Activated effector memory CD4-positive, alpha-beta T cell treated with Interleukin-2 at 50 U/mL for 16 hours (primary cell): ENCODE measurements at regions not wholly inside any gene's neighbourhood (a gene's known extent, or its start where the extent isn't known, plus 50 kb on each side); places are given as distances from the start of the nearest gene placed in this dataset.

Experiments used
- DNase-seq: peaks from one replicate; pipeline ENCODE4 v3.0.0-alpha.2; 2020

- DNase-seq = no peak
These were observed 511.0 kb downstream of the INSC start for GRCh38 chr11:15625691-15626090.

DNA sequence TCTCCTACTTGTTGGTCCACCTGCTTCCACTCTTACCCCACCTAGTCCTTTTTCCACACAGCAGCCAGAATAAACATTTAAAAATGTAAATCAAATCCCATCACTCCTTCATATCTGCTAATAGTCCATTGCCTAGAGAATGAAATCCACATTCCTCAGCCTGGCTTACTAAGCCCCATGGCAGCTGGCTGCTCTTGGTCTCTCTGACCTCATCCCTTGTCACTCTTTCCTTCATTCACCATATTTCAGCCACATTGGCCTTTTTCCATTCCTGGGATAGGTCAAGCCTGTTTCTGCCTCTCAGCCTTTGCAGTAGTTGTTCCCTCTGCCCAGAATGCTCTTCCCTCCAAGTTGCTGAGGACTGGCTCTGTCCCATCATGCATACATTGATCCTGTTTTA is 512.8 kb downstream of the INSC start:
- DNase-seq = no peak

GRCh38 chr11:15629690-15630321 is 515.1 kb downstream of the INSC start:
- no peak for DNase-seq

- no peak for DNase-seq
These were observed 516.2 kb downstream of the INSC start for GRCh38 chr11:15630896-15631295.

DNA sequence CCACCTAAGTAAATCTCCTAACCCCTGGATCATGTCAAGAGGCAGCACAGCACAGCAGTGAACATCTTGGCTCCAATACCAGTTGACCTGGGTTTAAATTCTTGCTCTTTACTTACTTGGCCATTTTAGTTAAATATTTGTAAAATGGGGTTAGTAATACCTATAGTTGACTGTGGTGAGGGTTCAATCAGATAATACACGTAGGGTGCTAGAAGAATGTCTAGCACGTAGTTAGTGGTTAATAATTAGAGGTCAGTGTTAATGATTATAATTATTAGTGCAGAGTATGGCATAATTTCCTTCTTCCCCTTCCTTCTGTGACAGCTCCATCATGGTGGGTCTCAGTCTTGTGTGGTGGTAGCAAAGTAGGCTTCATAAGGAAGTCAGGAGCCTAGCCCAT is 520.8 kb downstream of the INSC start:
- no peak for DNase-seq

DNA sequence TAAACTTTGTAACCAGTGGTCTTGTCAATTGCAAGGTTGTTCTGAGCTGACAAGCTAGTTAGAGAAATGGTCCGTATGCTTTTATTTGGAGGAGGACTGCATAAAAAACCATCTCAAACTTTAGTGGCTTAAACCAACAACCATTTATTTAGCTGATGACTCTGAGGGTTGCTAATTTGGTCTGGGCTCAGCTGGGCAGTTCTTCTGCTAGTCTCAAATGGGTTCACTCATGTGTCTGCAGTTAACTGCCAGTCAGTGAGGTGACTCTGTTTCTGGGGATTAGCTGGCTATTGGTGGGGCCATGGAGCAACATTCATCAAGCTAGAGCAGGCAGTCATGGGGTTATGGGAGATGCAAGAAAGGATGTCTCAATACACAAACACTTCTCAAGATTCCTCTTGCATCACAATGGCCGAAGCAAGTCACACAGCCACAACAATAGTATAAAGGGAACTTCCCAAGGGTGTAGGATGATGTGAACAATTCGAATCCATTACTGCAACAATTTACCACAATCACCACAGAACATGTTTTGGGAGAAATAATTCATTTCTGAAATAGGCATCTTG is 521.9 kb downstream of the INSC start:
- DNase-seq = no peak

DNA sequence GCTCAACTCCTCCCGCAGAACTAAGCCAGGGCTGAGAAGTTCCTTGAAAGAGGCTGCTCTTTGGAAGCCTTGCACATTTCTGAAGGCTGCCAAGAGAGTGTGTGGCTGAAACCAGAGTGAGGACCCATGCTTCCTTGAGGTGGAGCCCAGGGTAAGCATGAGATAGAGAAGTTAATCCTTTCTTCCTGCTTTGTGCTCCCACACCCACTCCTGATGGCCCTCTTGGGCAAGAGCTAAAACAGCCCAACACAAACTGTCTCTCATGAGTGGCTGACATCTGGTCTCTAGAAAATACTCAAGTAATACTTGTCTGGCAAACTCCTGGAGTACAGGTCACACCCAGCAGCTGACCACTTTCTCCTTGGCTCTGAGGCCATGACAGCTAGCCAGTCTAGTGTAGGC is 523.7 kb downstream of the INSC start:
- no peak for DNase-seq

DNA sequence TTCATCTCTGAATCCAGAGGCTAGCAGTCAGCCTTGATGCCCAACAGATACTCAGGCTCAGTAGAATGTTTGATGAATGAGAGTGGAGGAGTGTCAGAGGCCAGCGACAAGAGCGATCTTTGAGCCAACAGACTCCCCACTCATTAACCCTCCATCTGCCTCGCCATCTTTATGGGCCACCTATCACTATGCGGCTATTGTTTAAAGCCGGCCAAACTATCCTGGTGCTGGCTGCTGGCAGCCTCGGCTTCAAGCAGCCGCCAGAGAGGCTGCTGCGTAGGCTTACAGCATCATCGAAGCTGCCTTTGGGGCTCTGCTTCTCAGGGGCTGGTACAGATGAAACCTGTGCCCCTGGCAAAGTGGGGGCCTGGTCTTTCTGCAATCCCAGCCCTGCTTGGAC is 525.6 kb downstream of the INSC start:
- no peak for DNase-seq

DNA sequence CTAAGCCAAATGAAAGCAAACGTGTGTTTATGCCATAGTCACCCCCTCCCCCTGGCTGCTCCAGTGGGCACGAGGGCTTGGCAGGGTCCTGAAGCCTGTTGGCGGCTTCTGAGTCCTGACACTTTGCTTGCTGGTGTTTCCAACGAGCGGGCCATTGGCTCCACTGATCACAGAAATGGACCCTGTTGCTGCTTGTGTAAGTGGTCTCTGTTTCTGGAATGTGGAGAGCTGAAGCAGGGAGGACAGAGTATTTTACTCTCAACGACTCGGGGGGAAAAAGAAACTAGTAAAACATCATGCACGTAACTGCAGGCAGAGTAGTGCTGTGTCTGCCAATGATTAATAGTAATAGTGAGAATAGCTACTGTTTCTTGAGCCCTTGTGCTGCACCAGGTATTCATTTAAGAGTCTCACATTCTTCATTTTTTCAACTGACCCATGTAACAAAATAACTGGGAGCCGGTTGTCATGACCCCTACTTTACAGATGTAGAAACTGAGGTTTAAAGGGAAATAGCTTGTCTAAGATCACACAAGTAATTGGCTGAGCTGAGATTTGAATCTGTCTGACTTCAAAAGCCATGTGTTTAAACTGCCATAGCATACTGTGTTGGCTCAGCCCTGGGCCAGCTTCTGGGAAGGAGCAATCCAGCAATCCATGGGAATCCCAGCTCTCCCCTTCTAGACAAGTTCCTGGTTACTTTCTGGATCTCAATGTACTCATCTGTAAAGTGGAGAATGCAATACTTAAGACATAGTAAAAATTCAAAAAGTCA is 526.7 kb downstream of the INSC start:
- DNase-seq = no peak

DNA sequence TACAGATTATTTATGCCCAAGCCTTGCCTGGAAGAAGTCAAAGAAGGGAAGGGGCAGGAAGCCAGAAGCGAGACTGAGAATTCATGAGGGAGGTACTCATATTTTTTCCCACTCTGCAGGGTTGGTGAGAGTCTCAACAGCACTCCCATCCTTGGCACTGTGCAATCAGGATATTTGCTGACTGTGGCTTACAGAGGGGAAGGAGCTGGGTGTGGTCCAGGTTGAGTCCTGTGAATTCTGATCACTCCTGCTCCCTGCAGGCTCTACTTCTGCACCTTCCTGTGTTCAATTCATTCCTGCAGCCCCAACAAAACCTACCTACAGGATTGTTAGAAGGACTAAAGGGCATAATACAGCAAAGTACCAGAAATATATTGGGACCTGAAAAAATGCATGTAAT is 530.5 kb downstream of the INSC start:
- DNase-seq = no peak

DNA sequence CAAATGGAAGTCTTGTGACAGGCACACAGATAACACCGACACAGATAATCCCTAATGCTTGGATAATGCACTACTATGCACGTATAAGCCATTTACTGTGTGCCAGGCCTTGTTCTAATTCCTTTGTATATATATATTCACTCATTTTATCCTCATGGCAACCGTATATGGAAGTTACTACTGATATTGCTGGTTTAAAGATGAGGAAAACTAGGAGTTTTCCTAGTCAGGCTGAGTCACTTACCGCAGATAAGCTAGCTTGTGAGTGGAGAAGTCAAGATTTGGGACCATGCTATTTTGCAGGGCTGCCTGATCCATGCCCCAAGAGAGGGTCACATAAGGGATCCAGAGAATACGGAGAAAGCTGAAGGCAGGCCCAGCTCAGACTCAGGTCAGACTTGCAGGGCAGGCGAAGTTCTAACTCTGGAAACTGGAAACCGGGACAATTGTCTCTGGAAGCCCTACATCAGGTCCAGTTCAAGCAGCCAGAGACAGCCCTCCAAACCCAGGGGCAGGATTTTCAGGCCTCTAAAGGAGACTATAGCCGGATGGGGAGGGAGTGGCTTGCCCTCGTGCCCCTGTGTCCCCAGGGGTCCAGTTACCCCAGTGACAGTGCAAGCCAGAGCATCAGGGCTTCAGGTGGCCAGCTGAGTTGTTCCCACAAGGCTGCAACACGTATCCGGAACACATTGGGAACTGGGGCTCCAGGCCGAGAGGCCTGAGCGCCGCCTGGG is 534.8 kb downstream of the INSC start:
- DNase-seq = no peak

DNA sequence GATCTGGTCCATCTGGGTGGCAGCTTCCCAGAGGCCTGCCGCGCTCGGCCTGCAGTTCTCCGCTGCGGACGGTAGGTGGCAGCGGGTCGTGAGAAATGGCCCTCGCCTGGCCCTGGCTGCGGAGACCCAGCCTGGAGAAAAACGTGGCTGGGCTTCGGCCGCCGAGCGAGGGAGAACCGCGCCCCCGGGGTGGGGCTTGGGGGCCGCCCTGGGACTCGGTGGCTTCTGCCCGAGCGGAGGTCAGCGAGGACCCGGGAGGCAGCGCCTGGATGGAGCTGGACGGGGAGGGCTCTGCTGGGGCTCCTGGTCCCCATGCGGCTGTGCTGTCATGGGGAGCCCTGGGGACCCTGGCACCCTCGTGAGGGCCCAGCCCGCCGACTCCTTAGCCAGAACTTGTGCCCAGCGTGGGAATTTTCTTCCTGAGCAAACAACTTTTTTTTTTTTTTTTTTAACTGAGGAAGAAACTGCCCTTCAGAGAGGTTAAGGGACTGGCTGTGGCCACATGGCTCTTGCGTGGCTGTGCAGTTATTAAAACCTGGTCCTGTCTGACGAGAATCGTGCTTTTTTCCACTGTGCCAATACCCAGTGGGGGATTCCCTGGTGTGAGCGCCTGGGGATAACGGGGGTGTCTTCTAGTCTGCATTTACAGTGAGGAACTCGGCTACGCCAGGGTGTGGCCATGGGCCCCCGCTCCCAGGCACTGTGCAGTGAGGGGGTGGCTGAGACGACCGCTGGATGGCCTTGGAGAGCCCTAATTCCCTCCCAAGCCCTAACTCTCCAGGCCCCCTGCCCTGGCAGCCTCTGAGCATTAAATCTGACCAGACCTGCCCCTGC is 535.6 kb downstream of the INSC start:
- peak; percentile 58 for DNase-seq

DNA sequence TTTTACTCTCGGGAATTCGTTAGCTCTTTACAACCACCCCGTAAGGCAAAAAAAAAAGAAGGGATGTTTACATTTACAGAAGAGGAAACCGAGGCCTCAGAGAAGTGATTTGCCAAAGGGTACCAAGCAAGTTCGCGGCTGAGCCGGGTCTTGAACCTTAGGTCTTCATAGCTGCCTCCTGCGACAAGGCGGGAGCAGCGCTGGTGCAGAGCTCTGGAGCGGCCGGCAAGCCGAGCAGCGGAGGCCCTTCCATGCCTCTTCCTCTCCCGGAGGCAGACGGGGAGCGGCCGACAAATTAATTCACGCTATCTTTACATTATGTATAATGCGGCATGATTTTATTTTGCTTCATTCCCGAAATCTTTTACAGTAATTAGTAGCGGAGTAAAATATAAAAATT is 536.3 kb downstream of the INSC start:
- DNase-seq = no peak

DNA sequence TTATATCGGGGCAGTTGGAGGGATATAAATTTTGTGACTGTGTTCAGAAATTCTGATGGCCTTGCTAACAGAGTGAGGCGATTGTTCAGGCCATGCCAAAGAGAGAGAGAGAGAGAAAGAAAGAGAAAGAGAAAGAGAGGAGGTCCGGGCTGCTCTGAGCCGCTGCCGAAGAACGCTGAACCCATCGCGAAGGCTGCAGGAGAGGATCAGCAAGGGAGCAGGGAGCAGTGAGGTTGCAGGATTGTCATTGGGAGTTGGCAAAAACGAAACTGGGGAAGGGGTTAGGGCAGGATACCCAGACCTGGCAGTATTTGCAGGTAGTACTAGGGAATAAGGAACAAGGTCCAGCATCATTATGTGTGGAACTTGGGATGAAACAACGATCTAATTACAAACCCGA is 537.1 kb downstream of the INSC start:
- DNase-seq = no peak

DNA sequence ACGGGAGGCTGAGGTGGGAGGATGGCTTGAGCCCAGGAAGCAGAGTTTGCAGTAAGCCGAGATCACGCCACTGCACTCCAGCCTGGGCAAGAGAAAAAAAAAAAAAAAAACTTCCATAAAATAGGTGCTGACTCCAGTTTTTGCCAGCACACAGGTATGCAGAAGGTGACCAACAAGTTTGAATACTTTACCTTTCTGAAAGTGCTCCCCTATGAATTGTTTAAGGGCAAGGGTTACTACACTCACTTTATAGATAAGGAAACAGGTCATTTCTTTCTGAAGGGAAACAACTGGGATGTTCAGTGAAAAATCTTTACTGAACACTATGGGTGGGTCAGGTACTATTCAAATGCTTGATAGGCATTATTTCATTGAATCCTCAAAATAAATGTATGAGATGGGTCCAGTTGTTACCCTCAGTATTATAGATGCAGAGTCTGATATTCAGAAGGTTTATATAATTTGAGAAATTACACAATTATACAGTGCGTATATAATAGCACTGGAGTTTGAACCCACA is 538.5 kb downstream of the INSC start:
- no peak for DNase-seq

DNA sequence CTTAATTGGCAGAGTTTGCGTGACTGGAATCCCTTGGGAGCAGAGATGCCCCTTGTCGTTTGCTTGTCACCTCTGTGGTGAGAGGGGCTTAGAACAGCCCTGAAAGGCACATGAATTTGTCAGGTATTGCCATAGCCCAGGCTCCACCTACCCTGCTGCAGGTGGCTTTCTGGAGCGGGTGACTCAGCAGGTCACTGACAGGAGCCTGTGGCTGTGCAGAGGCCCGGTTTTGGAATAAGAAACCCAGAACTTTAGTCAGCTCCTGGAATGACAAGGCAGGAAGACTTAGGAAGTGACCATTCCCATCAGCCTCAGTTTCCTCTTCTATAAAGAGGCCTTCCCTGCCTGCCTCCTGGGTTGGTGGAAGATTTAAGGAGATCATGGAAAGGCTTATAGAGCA is 539.7 kb downstream of the INSC start:
- DNase-seq = no peak

DNA sequence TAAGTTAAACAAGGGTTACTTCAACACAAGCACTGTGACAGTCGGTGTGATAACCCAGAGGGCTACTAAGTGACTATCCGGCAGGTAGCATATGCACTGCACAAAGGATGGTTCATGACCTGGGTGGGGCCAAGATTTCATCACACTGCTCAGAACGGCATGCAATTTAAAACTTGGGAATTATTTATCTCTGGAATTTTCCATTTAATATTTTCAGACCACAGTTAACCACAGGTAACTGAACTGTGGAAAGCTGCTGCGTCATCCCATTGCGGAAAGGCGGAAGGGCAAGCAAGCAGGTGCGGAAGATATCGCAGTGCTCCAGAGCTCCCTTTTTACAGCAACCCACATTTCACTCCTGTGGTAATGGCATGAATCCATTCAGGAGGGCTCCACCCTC is 540.8 kb downstream of the INSC start:
- DNase-seq = no peak

GRCh38 chr11:15657264-15657663 is 542.5 kb downstream of the INSC start:
- no peak for DNase-seq

- DNase-seq = no peak
These were observed 545.8 kb downstream of the INSC start for GRCh38 chr11:15660496-15660895.

DNA sequence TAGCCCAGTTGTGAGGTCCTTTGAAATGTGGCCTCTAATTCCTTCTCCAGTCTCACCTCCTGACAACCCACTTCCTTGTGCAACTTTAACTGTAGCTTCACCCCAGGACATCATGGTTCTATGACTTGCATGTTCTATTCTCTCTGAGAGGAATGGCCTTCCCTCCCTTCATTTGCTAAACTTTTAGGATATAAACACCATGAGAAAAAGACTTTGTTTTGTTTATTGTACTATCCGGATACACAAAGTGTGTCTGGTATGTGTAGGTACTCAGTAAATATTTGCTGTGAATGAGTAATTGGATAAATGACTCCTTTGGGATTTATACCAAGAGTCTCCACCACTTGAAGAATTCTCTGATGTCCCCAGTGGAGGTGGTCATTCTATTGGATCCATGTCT is 547.6 kb downstream of the INSC start:
- DNase-seq = no peak

DNA sequence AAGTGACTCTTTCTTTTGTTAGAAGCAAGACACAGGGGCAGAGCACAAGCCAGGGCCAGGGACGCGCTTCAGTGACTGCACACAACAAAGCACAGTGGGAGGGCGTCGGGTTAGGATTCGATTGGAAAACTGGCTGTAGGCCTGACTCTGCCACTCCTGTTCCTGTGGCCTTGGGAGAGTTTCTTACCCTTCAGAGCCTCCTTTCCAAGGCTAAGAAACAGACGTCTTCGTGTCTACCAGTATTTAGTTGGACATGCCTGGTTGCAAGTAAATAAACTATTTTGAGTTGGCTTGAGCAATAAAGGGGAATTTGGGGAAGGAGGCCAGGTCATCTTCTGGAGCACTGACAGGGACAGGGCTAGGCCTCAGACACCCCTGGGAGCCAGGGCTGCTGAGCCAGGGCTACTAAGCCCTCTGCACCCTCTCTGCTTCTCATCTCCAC is 549.1 kb downstream of the INSC start:
- DNase-seq = no peak

DNA sequence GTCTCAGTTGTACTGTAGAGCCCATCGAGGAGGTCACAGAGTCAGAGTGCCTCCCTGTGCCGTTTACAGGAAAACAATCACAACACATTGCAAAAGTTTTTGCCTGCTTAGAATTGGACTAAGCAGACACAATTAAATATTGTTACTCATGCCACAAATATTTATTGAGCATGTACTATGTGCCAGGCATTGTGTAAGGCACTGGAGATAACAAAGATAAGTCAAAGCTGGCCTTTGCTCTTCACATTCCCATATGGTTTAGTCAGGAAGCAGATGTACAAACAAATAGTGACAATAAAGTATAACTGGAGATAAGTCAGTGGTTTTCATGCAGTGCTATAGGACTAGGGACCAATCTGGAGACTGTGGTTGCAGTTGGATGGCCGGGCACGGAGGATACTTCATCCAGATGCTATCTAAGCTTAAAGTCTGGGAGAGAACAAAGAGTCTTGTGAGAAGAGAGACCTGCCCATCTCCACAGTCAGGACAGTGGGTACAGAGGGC is 550.7 kb downstream of the INSC start:
- no peak for DNase-seq
